Progenitor cell of endocrine pancreas (in vitro differentiated cells): ENCODE measurements at regions not wholly inside any gene's neighbourhood (a gene's known extent, or its start where the extent isn't known, plus 50 kb on each side); places are given as distances from the start of the nearest gene placed in this dataset.

ENCODE experiments used
- DNase-seq: peaks from one replicate; pipeline ENCODE4 v3.0.0; 2021; ENCODE audit warnings: low spot score; ENCODE audit not compliant: unreplicated experiment
- H3K27ac Mint-ChIP-seq: 2 replicates; pipeline ENCODE4 v1.8.0; 2021; ENCODE audit warnings: mild to moderate bottlenecking, moderate library complexity, mixed read lengths
- H3K27me3 Mint-ChIP-seq: 2 replicates; pipeline ENCODE4 v1.8.0; 2021; ENCODE audit warnings: mixed read lengths
- H3K36me3 Mint-ChIP-seq: 2 replicates; pipeline ENCODE4 v1.8.0; 2022; ENCODE audit warnings: mixed read lengths; ENCODE audit not compliant: insufficient read depth
- H3K4me1 Mint-ChIP-seq: 2 replicates; pipeline ENCODE4 v1.8.0; 2021; ENCODE audit warnings: low read depth, mixed read lengths
- H3K4me3 Mint-ChIP-seq: 2 replicates; pipeline ENCODE4 v1.8.0; 2021; ENCODE audit warnings: low read depth, mild to moderate bottlenecking, moderate library complexity, mixed read lengths
- H3K9me3 Mint-ChIP-seq: 2 replicates; pipeline ENCODE4 v1.8.0; 2021; ENCODE audit warnings: low read depth, mixed read lengths
- TF ChIP-seq, protein P1 (sequence below): fragments of 200-600 bp; sonication (generic); IDR thresholded peaks from one replicate; pipeline ENCODE4 v1.5.0; 2021; ENCODE audit warnings: antibody characterized with exemption, mild to moderate bottlenecking; ENCODE audit not compliant: unreplicated experiment

DNA sequence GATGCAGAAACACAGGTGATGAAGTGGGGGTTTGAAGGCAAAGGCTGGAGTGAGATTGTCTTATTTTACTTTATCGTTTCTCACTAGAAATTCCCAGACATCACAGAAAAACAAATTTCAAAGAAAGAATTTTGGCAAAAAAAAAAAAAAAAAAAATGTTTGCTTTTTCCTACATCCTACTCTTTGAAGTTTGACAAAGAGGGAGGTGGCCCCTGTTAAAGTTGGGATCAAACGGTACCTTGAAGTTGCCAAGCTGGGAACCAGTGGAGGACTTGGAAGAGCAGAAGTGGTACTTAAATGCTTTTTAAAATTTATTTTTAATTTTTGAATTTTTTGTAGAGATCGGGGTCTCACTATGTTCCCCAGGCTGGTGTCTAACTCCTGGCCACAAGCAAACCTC lies 63.9 kb upstream of the KIF5B start:
- no peaks in the 10 kb centered on the region for H3K9me3 Mint-ChIP-seq
- H3K4me1 Mint-ChIP-seq, result peaks cover 9% of the 10 kb centered on the region
- no peak for DNase-seq
- no peaks in the 10 kb centered on the region for H3K36me3 Mint-ChIP-seq
- H3K27me3 Mint-ChIP-seq, result no peaks in the 10 kb centered on the region
- no peak overlapping the region for H3K27ac Mint-ChIP-seq
- TF ChIP-seq, protein P1, sequence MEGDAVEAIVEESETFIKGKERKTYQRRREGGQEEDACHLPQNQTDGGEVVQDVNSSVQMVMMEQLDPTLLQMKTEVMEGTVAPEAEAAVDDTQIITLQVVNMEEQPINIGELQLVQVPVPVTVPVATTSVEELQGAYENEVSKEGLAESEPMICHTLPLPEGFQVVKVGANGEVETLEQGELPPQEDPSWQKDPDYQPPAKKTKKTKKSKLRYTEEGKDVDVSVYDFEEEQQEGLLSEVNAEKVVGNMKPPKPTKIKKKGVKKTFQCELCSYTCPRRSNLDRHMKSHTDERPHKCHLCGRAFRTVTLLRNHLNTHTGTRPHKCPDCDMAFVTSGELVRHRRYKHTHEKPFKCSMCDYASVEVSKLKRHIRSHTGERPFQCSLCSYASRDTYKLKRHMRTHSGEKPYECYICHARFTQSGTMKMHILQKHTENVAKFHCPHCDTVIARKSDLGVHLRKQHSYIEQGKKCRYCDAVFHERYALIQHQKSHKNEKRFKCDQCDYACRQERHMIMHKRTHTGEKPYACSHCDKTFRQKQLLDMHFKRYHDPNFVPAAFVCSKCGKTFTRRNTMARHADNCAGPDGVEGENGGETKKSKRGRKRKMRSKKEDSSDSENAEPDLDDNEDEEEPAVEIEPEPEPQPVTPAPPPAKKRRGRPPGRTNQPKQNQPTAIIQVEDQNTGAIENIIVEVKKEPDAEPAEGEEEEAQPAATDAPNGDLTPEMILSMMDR, result no peak
- H3K4me3 Mint-ChIP-seq, result no peak overlapping the region

DNA sequence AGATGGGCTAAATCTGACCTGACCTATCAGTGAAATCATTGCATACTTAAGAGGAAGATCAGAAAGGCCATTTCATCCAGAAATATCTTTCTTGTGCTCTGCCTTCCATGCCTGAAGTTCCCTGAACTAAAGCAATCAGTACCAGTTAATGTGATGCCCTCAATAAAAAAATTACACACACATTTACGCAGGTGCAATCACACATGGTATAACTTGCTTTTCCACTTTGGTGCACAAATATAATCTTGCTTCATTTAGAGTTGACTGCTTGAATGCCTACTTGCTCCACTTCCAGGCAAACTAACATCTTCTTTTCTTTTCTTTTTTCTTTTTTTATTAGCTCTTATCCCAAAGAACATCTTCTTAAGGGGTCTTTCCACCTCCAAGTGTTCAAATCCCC lies 58.3 kb upstream of the KIF5B start:
- Mint-ChIP-seq H3K36me3 (no peaks in the 10 kb centered on the region), H3K4me1 (no peaks in the 10 kb centered on the region), H3K4me3 (no peak overlapping the region), H3K27ac (no peak overlapping the region), H3K9me3 (no peaks in the 10 kb centered on the region), H3K27me3 (no peaks in the 10 kb centered on the region)
- TF ChIP-seq, protein P1, result no peak
- no peak for DNase-seq

DNA sequence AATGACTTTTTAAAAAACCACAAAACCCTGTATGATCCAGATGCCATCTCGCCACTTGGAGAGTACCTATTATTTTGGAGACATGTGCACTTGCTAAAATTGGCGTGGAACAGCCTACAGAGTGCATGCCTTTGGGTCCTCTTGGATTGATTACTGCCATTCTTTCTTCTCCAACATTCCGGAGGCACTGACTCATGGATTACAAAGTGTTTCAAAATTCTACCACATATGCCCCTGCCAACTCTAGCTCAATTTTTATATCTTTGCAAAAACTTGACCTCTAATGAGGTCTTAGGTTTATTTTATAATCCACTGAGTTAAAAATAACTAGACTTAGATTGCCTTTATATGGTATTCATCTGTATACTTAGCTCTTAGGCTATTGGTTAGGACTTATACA lies 55.8 kb upstream of the KIF5B start:
- TF ChIP-seq, protein P1, result no peak
- H3K27ac Mint-ChIP-seq, result no peak overlapping the region
- DNase-seq, result no peak

DNA sequence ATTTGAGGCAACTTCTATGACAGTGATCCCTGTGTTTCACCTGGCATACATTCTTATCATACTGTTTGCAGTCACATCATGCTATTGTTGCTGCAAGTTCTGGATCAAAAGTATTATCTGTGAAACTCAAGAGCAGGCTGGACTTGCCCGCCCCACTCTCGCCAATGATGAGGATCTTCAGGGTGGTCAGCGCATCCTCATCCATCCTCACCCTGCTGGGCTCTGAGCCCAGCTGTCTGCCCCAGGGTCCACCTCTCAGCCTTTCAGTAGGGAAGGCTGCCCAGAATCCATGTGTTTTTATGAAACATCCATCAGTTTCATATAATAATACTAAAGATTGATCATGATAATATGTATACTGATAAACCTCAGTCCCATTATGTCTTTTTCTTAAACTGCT lies 55.4 kb upstream of the KIF5B start:
- no peaks in the 10 kb centered on the region for H3K4me1 Mint-ChIP-seq
- peaks cover 2% of the 10 kb centered on the region for H3K9me3 Mint-ChIP-seq
- DNase-seq, result no peak
- no peaks in the 10 kb centered on the region for H3K27me3 Mint-ChIP-seq
- H3K4me3 Mint-ChIP-seq, result no peak overlapping the region
- H3K36me3 Mint-ChIP-seq, result no peaks in the 10 kb centered on the region
- no peak overlapping the region for H3K27ac Mint-ChIP-seq
- TF ChIP-seq, protein P1, result no peak

More for the DNA sequence above, 55.8 kb upstream of the KIF5B start:
- H3K4me3 Mint-ChIP-seq, result no peak overlapping the region
- H3K4me1 Mint-ChIP-seq, result no peaks in the 10 kb centered on the region
- H3K9me3 Mint-ChIP-seq, result peaks cover 2% of the 10 kb centered on the region
- no peaks in the 10 kb centered on the region for H3K36me3 Mint-ChIP-seq
- H3K27me3 Mint-ChIP-seq, result no peaks in the 10 kb centered on the region

DNA sequence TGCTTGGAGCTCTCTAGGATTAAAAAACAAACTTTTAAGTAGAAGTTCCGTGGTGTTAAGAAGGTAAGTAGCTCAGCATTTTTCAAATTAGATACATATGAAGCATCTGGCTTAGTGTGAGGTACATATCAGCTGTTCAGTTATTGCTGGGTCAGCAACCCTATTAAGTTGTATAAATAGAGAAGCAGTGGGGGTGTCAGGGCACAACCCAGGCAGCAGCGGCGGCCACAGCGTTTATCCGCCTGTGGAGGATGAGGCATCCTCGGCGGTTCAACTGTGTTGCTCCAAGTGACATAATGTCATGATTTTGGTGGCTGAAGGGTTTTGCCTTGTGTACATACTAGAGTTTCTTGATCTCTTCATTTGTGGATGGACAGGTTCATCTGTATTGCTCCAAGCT lies 54.6 kb upstream of the KIF5B start:
- peaks cover 2% of the 10 kb centered on the region for H3K4me1 Mint-ChIP-seq
- H3K27ac Mint-ChIP-seq, result no peak overlapping the region
- no peaks in the 10 kb centered on the region for H3K36me3 Mint-ChIP-seq
- TF ChIP-seq, protein P1, result no peak
- no peak for DNase-seq
- no peak overlapping the region for H3K4me3 Mint-ChIP-seq
- H3K27me3 Mint-ChIP-seq, result no peaks in the 10 kb centered on the region
- H3K9me3 Mint-ChIP-seq, result peaks cover 2% of the 10 kb centered on the region

DNA sequence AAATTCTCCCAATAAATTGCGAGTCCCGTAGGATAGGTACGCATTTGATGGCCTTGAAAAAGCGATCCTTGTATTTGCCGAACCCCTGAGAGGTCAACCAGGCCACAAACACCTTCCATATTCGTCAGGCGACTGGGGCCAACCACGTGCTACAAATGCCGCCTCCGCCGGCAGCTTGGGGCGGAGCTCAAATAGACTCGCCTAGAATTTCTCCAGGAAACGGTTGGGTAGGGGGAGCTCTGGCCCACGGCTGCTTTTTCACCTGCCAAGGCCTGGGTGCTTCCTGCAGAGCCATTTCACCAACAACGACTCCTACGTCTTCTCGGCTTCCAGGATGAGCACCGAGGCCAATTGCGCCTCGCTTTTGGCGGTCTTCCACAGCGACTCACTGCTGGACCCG lies 53.4 kb upstream of the KIF5B start:
- Mint-ChIP-seq H3K27me3 (no peaks in the 10 kb centered on the region), H3K4me1 (peaks cover 9% of the 10 kb centered on the region), H3K27ac (no peak overlapping the region), H3K36me3 (no peaks in the 10 kb centered on the region), H3K9me3 (peaks cover 2% of the 10 kb centered on the region), H3K4me3 (no peak overlapping the region)
- TF ChIP-seq, protein P1, result no peak
- DNase-seq, result no peak
